GM13976 (cell line): ENCODE measurements at regions not wholly inside any gene's neighbourhood (a gene's known extent, or its start where the extent isn't known, plus 50 kb on each side); places are given as distances from the start of the nearest gene placed in this dataset.

Experiments used
- DNase-seq: peaks from one replicate; pipeline ENCODE4 v3.0.0; 2012; ENCODE audit warnings: low spot score
- in situ Hi-C: fragments of 300-500 bp; cut with MboI; formaldehyde crosslinking; loops from one replicate; pipeline ENCODE4 v1.12.0; 2022; ENCODE audit warnings: low sequenced_read_pairs, mixed read lengths, inconsistent platforms; ENCODE audit not compliant: unreplicated experiment
- TF ChIP-seq, protein P1 (sequence below): IDR thresholded peaks from 2 replicates; pipeline ENCODE4 v1.5.1; 2012; ENCODE audit warnings: borderline replicate concordance, mild to moderate bottlenecking; ENCODE audit not compliant: insufficient read depth; ENCODE audit errors: extremely low read depth, missing control alignments, control extremely low read depth

DNA sequence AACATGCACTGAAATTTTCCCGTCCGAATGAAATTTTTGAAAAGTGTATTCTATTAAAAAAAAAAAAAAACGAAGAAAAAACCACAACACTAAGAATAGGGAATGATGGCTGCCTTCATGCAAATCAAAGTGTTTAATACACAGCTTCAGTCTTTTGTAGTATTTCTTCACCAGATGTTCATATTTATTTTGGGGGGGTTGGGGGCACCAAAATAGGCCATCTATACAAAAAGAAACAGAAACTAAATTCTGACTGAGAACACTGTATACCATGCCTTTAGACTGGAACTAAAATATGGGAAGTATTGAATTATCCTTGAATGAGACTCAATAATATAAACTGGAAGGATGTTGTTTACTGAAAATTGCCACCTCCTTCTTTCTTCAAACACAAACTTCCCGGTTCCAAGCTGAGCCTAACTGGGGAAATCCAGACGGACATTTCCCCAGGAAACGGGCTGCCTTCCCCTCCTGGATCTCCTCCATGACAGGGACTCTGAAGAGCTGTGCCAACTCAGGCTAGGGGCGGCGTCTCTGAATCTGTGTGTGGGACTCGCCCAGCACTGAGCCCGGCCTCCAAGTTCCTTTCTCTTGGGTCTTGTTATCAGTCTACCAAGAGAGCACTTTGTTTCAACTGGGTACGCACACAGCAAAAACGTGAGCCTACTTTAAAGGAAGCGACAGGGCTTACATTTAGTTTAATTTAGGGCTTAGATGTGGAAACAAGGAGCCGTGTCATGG is 511.3 kb upstream of the ADAMTS16 start:
- in situ Hi-C loops = no loop called here
- TF ChIP-seq, protein P1, sequence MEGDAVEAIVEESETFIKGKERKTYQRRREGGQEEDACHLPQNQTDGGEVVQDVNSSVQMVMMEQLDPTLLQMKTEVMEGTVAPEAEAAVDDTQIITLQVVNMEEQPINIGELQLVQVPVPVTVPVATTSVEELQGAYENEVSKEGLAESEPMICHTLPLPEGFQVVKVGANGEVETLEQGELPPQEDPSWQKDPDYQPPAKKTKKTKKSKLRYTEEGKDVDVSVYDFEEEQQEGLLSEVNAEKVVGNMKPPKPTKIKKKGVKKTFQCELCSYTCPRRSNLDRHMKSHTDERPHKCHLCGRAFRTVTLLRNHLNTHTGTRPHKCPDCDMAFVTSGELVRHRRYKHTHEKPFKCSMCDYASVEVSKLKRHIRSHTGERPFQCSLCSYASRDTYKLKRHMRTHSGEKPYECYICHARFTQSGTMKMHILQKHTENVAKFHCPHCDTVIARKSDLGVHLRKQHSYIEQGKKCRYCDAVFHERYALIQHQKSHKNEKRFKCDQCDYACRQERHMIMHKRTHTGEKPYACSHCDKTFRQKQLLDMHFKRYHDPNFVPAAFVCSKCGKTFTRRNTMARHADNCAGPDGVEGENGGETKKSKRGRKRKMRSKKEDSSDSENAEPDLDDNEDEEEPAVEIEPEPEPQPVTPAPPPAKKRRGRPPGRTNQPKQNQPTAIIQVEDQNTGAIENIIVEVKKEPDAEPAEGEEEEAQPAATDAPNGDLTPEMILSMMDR = no peak
- no peak for DNase-seq

DNA sequence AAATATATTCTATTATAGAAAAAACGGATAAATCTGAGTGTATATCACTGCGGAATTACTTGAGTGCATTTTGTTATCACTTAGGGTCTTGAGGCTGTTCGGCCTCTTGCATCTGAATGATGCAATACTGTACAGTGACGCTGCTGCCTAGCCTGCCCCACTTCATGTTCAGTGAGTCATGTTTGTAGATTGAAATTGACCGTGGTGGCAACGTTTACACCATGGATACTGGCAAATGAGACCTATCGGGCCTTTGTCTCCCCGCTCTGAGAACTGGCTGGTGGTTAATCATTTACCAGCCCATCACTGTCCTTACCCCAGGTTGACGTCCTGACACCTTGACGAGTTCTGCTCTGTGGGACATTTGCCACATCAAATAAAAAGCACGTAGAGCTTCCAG is 510.1 kb upstream of the ADAMTS16 start:
- TF ChIP-seq, protein P1 = no peak
- no peak for DNase-seq
- in situ Hi-C loops = no loop called here

DNA sequence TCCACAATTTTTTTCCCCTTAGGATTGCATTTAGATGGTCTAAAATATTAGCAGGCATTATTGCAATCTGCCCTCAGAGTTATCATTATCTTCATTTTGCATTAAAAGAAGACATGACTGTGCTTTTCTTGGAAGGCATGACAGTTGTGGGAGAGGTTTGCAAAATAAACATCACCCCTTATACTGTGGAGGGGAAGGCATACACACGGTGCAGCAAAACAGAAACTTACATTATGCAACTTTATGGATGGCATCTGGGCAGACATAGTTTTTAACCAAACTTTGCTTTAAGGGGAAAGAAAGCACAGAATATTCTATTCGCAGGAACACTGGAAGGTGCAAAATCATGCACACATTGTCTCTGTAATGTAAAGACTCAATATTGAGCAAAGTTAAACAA is 505.8 kb upstream of the ADAMTS16 start:
- no peak for DNase-seq
- in situ Hi-C loops = no loop called here
- TF ChIP-seq, protein P1 = no peak

DNA sequence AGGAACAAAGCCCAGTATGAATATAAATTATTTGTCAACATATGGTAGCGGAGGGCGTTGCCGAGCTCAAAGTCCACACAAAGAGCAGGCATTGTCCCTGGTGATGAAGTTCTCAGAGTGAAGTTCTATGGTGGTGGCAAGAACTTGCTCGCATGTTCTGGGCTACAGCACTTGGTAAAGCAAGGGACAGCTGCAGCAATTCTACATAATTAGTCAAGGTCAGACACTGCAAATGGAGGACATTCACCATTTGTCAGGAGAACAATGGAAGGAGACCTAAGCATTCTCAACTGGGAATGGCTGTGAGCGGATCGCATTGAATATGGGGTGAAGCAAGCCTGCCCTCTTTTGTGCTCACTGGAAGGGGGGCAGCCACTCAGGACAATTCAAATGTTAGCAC is 503.8 kb upstream of the ADAMTS16 start:
- TF ChIP-seq, protein P1 = no peak
- DNase-seq = no peak
- in situ Hi-C loops = no loop called here

DNA sequence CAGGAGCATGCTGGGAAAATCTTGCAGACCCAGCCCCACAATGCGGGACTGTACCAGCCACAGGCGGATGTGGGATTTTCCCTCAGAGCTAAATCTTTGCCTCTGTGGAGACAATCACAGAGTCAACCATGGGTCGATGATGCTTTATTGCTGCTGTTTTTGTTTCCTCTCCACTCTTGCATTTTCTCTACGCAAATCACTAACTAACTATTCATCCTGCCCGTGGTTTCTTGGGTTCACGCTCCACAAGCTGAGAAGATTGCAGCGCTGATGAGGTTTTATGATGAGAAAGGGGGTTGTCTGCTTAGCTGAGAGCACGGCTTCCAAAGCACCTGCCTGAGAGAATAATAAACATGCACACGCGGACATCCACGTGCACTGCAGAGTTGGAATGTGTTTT is 500.2 kb upstream of the ADAMTS16 start:
- DNase-seq = no peak

DNA sequence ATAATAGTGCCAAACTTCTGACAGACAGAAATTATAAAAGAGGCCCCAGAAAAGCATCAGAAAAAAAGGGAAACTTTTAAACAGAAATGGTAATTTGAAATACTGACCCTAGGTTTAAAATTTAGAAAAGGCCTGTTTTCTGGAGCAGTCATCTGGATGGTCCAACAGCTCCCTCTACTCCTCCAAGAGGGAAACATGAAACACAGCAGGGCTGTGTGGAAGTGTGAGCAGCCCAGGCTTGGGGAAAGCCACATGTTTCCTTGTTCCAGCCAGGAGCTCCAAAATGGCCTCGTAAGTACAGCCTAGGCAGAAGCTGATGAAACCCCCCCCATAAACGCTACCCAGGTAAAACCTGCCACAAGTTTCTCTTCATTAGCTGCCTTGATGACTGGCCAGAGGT is 499.3 kb upstream of the ADAMTS16 start:
- no peak for DNase-seq
- TF ChIP-seq, protein P1 = no peak
- in situ Hi-C loops = no loop called here

More for the DNA sequence above, 500.2 kb upstream of the ADAMTS16 start:
- in situ Hi-C loops = no loop called here
- TF ChIP-seq, protein P1 = no peak
